HG03045 (cell line): ENCODE measurements at regions not wholly inside any gene's neighbourhood (a gene's known extent, or its start where the extent isn't known, plus 50 kb on each side); places are given as distances from the start of the nearest gene placed in this dataset.

Source experiments
- ATAC-seq: cut with Tn5 transposase; IDR thresholded peaks from one replicate; pipeline ENCODE4 v1.9.1; 2021; ENCODE audit warnings: mild to moderate bottlenecking, moderate library complexity; ENCODE audit not compliant: unreplicated experiment

- no peak for ATAC-seq
Measured at GRCh38 chr1:98017184-98017583, 96.3 kb upstream of the DPYD start.

- no peak for ATAC-seq
Measured at GRCh38 chr1:98008373-98008772, 87.5 kb upstream of the DPYD start.

- ATAC-seq = no peak
Measured at GRCh38 chr1:98005326-98006010, 84.6 kb upstream of the DPYD start.

- ATAC-seq = no peak
Measured at GRCh38 chr1:98003442-98003841, 82.6 kb upstream of the DPYD start.

- ATAC-seq = no peak
Measured at GRCh38 chr1:98002288-98002687, 81.5 kb upstream of the DPYD start.

- no peak for ATAC-seq
Measured at GRCh38 chr1:98001764-98002163, 80.9 kb upstream of the DPYD start.

GRCh38 chr1:97999320-97999719 is 78.5 kb upstream of the DPYD start:
- no peak for ATAC-seq

GRCh38 chr1:97996880-97997279 is 76.0 kb upstream of the DPYD start:
- no peak for ATAC-seq

- ATAC-seq = no peak
Measured at GRCh38 chr1:97989094-97989680, 68.4 kb upstream of the DPYD start.

- no peak for ATAC-seq
Measured at GRCh38 chr1:97986041-97987005, 65.5 kb upstream of the DPYD start.

- ATAC-seq = no peak
Measured at GRCh38 chr1:97983126-97983525, 62.3 kb upstream of the DPYD start.

GRCh38 chr1:97980530-97980929 is 59.7 kb upstream of the DPYD start:
- no peak for ATAC-seq

GRCh38 chr1:97976801-97977200 is 56.0 kb upstream of the DPYD start:
- ATAC-seq = no peak
